Mammary epithelial cell (primary cell): ENCODE measurements at regions not wholly inside any gene's neighbourhood (a gene's known extent, or its start where the extent isn't known, plus 50 kb on each side); places are given as distances from the start of the nearest gene placed in this dataset.

ENCODE experiments used
- CTCF ChIP-seq, 2 donors: IDR thresholded peaks in 1 of 2; conservative IDR thresholded peaks in 1 of 2; 2 replicates each; pipeline ENCODE4 v1.5.1; 2011 to 2012; ENCODE audit warnings: inconsistent platforms in 2 of 2, low read length in 2 of 2, mild to moderate bottlenecking in 2 of 2, control low read depth in 1 of 2, low read depth in 1 of 2; ENCODE audit not compliant: insufficient read depth in 1 of 2; ENCODE audit errors: extremely low read depth in 1 of 2
- EZH2 ChIP-seq: IDR thresholded peaks from 2 replicates; pipeline ENCODE4 v1.6.1; 2012; ENCODE audit warnings: low read length, inconsistent platforms, borderline replicate concordance

DNA sequence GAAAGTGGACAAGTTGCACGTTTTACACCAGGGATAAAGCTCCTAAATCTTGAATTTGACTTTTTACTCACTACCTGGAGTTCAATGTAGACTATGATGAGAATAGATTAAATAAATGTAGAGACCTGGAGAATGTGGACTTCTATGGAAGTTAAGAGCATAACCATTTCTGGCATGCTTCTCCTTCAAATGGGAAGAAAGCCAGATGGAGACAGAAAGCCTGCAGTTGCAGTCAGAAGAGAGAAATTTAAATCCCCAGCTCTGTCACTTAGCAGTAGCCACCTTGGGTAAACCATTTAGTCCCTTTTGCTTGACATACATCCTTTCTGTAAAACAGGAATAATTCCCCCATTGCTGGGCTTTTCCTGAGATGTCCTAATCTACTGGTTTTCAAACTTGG, 355.3 kb upstream of the AUTS2 start:
- TF ChIP-seq CTCF (conservative IDR thresholded peaks at IDR 0.05 in 1 of 2, IDR thresholded peaks at IDR 0.05 in 1 of 2; ENCODE audit: extremely low read depth in 1 of 2, insufficient read depth in 1 of 2, low read depth in 1 of 2, low read length in 2 of 2) (no peak), EZH2 (no peak)
